ENCODE measurements at regions not wholly inside any gene's neighbourhood (a gene's known extent, or its start where the extent isn't known, plus 50 kb on each side); places are given as distances from the start of the nearest gene placed in this dataset.

DNA sequence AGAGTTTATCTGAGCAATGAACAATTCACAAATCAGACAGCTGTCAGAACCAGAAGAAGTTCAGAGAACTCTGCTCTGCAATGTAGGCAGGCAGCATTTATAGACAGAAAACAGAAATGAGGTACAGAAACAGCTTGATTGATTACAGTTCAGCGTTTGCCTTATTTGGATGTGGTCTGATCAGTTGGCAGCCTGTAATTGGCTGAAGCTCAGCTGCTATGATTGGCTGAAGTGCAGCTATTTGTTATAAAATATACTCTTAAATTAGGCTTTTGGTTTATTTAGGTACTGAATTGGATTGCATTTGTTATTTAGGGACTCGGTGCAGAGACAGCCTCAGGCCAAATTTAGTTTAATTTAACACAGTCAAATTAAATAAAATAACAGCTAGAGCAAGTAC is 85.8 kb upstream of the JAZF1 start:
- TF ChIP-seq, protein P1, sequence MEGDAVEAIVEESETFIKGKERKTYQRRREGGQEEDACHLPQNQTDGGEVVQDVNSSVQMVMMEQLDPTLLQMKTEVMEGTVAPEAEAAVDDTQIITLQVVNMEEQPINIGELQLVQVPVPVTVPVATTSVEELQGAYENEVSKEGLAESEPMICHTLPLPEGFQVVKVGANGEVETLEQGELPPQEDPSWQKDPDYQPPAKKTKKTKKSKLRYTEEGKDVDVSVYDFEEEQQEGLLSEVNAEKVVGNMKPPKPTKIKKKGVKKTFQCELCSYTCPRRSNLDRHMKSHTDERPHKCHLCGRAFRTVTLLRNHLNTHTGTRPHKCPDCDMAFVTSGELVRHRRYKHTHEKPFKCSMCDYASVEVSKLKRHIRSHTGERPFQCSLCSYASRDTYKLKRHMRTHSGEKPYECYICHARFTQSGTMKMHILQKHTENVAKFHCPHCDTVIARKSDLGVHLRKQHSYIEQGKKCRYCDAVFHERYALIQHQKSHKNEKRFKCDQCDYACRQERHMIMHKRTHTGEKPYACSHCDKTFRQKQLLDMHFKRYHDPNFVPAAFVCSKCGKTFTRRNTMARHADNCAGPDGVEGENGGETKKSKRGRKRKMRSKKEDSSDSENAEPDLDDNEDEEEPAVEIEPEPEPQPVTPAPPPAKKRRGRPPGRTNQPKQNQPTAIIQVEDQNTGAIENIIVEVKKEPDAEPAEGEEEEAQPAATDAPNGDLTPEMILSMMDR (IDR thresholded peaks at IDR 0.05 in 4 of 5, conservative IDR thresholded peaks at IDR 0.05 in 1 of 5): no peak
- TF ChIP-seq POLR2A (IDR thresholded peaks at IDR 0.05): no peak
